Hepatocyte (in vitro differentiated cells): ENCODE measurements at regions not wholly inside any gene's neighbourhood (a gene's known extent, or its start where the extent isn't known, plus 50 kb on each side); places are given as distances from the start of the nearest gene placed in this dataset.

ENCODE experiments used
- EZH2 ChIP-seq: fragments of 200-600 bp; sonication (generic); IDR thresholded peaks from 2 replicates; pipeline ENCODE4 v1.6.1; 2016; ENCODE audit warnings: antibody characterized with exemption, mild to moderate bottlenecking, borderline replicate concordance
- TF ChIP-seq, protein P1 (sequence below): fragments of 200-600 bp; sonication (generic); IDR thresholded peaks from 2 replicates; pipeline ENCODE4 v1.5.1; 2016; ENCODE audit warnings: antibody characterized with exemption, mild to moderate bottlenecking; ENCODE audit not compliant: poor library complexity

DNA sequence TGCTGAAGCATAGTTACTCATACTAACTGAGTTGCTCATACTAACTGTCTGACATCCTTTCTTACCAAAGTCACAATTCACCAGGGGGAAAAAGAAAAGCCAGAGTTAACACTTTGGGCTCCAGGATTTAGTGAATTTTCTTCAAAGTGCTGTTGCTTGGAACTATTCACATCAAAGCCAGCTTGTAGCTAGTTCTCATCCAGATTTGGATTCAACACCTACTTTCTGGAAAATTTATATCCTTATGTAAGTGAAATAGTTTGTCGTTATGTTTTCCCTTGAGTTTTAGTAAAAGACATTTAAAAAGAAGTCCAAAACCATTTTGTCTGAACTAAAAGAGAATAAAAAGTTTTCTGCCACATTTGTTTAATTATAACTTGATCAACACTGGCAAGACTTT, 264.6 kb downstream of the BRINP2 start:
- TF ChIP-seq, protein P1, sequence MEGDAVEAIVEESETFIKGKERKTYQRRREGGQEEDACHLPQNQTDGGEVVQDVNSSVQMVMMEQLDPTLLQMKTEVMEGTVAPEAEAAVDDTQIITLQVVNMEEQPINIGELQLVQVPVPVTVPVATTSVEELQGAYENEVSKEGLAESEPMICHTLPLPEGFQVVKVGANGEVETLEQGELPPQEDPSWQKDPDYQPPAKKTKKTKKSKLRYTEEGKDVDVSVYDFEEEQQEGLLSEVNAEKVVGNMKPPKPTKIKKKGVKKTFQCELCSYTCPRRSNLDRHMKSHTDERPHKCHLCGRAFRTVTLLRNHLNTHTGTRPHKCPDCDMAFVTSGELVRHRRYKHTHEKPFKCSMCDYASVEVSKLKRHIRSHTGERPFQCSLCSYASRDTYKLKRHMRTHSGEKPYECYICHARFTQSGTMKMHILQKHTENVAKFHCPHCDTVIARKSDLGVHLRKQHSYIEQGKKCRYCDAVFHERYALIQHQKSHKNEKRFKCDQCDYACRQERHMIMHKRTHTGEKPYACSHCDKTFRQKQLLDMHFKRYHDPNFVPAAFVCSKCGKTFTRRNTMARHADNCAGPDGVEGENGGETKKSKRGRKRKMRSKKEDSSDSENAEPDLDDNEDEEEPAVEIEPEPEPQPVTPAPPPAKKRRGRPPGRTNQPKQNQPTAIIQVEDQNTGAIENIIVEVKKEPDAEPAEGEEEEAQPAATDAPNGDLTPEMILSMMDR, result no peak
- TF ChIP-seq EZH2, result no peak
